Activated CD8-positive, alpha-beta memory T cell treated with anti-CD3 and anti-CD28 coated beads for 48 hours (primary cell): ENCODE measurements at regions not wholly inside any gene's neighbourhood (a gene's known extent, or its start where the extent isn't known, plus 50 kb on each side); places are given as distances from the start of the nearest gene placed in this dataset.
"Not testable (repeated sequence)": the region's sequence is repeated elsewhere in the genome, so short reads cannot be mapped to it uniquely, and the experiment has no call there.

Experiments
- DNase-seq, 3 experiments: peaks; one replicate each; pipeline ENCODE4 v3.0.0-alpha.2; 2020; ENCODE audit warnings: low read depth in 2 of 3, low spot score in 2 of 3

GRCh38 chr2:193154076-193154475 is 959.3 kb upstream of the TMEFF2 start:
- no peak for DNase-seq

- no peak for DNase-seq
Observed at GRCh38 chr2:193153576-193153975, 958.8 kb upstream of the TMEFF2 start.

GRCh38 chr2:193142467-193142866 is 947.7 kb upstream of the TMEFF2 start:
- not testable (repeated sequence) for DNase-seq

- DNase-seq = no peak
Observed at GRCh38 chr2:193141998-193142397, 947.3 kb upstream of the TMEFF2 start.

DNA sequence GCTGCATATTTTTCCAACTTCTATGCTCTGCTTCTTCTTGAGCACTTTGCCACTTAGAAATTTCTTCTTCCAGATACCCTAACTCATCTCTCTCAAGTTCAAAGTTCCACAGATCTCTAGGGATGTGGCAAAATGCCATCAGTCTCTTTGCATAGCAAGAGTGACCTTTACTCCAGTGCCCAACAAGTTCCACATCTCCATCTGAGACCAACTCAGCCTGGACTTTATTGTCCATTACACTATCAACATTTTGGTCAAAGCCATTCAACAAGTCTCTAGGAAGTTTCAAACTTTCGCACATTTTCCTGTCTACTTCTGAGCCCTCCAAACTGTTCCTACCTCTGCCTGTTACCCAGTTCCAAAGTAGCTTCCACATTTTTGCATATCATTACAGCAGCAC is 946.2 kb upstream of the TMEFF2 start:
- DNase-seq = not testable (repeated sequence)

DNA sequence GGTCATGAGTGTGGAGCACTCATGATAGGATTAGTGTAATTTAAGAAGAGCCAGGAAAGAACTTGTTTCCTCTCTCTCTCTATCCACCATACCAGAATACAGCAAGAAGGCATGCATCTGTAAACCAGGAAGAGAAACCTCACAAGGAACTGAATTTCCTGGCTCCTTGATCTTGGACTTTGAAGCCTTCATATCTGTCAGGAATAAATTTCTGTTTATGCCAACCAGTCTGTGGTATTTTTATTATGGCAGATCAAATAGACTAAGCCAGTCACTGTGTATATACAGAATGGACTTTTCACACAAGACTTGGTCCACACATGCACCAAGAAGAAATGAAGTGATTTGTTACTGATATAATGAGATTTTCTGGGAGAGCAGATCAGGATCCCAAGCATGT is 930.1 kb upstream of the TMEFF2 start:
- DNase-seq = no peak

- no peak for DNase-seq
Observed at GRCh38 chr2:193114827-193115226, 920.1 kb upstream of the TMEFF2 start.

DNA sequence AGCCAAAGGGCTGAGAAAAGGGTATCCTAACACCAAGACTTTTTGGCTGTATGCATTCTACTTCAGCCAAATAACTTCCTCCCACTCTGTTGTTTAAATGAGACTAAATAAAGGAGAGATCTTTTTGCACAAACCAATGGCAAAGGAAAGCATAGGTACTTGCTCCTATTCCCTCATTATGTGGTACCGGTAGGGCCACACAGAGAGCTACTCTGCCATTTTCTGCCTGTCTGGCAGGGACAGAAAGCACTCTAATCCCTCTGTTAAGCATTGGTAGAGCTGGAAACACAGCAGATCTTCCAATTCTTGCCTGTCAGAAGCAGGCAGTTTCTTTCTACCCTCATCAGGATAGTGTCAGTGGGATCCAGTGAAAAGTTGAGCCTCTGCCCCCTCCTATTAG is 918.3 kb upstream of the TMEFF2 start:
- DNase-seq = no peak

GRCh38 chr2:193103064-193103463 is 908.3 kb upstream of the TMEFF2 start:
- DNase-seq = no peak

- no peak for DNase-seq
Observed at GRCh38 chr2:193101591-193101990, 906.9 kb upstream of the TMEFF2 start.

- DNase-seq = no peak
Observed at GRCh38 chr2:193088026-193088425, 893.3 kb upstream of the TMEFF2 start.

DNA sequence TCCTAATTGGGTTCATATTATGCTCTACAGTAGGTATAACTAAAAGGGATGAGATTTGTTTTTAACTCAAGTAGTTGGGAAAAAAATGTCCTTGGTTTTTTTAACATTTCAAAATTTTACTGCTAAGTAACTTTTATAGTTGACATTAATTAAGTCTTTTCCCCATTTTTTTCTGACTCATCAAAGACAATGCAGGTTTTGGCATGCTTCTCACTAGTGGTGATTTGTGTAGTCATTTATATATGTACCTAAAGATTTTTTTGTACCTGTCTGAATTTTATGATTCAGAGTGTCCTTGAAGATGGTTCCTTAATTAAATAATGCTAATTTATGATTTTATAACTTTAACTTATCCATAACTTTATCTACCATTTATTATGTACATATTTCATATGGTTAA is 882.3 kb upstream of the TMEFF2 start:
- DNase-seq = no peak

DNA sequence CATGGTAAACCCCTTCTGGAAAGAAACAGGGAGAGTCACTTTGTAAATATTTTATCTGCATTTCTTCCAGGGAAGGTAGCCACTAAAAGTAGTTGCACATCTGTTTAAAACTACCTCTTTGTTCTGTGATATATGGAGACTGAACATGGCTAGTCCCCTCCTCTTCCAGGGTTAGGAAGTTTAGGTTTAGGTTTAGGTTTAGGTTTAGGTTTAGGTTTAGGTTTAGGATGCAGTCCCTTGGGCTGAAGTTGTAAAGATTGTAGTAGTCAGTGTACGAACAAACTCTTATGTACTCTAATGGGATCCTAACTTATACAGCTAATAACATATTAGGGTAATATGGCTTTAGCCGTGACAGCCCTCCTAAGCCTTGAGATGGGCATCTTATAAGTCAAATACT is 880.2 kb upstream of the TMEFF2 start:
- no peak for DNase-seq

GRCh38 chr2:193072647-193073046 is 877.9 kb upstream of the TMEFF2 start:
- no peak for DNase-seq

GRCh38 chr2:193025556-193025955 is 830.8 kb upstream of the TMEFF2 start:
- not testable (repeated sequence) for DNase-seq

GRCh38 chr2:193024791-193025190 is 830.1 kb upstream of the TMEFF2 start:
- DNase-seq = no peak

GRCh38 chr2:193011870-193012269 is 817.1 kb upstream of the TMEFF2 start:
- no peak for DNase-seq

- DNase-seq = no peak
Observed at GRCh38 chr2:192993059-192993458, 798.3 kb upstream of the TMEFF2 start.

DNA sequence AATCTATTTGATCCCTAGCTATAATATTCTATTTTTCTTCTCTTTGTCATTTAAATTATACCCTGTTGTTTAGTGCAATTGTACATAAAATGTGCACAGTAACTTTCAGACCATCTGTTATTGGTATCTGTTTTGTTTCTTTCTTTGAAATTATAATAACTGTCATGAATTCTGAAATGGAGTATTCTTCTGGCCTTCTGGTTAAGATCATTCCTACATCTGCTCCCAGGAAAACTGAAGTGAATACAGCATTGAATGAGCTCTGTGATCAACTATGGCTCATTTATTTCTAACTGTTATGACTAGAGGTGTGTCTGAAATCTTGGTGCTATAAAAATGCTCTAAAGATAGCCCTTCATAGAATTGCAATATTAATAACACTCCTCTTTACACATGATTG is 788.4 kb upstream of the TMEFF2 start:
- DNase-seq = no peak

DNA sequence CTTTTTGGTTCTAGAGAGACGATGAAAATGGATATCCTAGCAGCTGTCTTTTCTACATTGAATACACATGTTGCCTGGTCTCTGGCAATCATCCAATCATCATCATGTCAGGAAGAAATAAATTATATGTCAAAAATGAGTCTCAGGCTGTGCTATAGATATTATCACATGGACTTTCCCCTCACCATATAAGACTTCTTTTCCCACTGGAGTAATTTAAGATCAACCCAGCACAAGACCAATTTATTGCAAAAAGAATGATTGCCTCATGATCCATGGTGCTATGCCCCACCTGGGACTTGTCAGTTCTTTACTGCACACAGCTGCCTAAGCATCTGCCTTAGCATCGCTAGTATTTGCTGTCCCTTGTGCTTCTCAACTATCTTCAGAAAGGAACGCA is 783.7 kb upstream of the TMEFF2 start:
- no peak for DNase-seq

DNA sequence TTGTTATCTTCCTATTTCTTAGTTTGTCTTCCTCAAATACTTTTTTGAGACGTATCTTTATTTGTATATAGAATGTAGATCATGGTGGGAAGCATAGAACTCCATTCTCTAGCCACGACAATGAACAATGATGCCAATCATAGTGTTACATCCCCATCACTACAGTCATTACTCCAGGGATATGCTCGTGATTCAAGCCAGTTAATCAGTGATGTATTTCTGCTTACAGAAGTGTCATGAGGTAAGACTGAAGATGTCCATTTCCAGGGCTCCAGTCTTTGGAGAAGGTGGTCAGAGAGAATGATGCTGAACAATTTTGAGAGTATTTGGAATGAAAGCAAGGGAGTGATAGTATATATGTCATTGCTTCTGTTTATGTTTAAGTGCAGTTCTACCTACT is 777.2 kb upstream of the TMEFF2 start:
- DNase-seq = no peak

GRCh38 chr2:192969055-192969454 is 774.3 kb upstream of the TMEFF2 start:
- no peak for DNase-seq

DNA sequence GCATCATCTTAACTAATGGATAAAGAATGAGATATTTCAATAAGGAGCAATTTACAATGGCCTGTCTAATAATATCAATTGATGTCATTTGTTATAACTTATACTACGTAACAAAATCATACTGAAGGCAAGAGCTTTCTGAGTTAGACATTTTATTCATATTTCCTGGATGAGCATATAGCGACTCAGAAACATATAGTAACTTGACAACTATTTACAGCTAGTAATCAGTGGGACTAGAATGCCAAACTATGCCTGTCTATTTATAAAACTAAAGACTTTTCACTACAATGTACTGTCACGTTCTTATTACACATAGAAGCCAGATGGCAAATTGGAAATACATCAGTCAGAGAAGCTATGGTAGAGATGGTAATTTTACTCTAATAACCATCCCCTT is 766.2 kb upstream of the TMEFF2 start:
- no peak for DNase-seq

DNA sequence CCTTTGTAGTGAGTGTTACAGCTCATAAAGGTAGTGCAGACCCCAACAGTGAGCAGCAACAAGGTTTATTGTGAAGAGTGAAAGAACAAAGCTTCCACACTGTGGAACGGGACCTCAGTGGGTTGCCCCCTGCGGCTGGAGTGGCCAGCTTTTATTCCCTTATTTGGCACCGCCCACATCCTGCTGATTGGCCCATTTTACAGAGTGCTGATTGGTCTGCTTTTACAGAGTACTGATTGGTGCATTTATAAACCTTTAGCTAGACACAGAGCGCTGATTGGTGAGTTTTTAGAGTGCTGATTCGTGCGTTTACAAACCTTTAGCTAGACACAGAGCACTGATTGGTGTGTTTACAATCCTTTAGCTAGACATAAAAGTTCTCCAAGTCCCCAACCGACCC is 763.9 kb upstream of the TMEFF2 start:
- DNase-seq = not testable (repeated sequence)
